Stomach (tissue), 8 donors: ENCODE measurements at regions not wholly inside any gene's neighbourhood (a gene's known extent, or its start where the extent isn't known, plus 50 kb on each side); places are given as distances from the start of the nearest gene placed in this dataset.

Experiments
- DNase-seq, 2 donors: peaks; one replicate each; pipeline versions ENCODE4 v3.0.0 to v3.0.0-alpha.2; 2013 to 2019
- H3K27ac ChIP-seq, 5 donors: fragments of 200-600 bp in 4 of 5; sonication (generic) in 4 of 5; one replicate each; pipeline ENCODE4 v1.5.1; 2013 to 2019; ENCODE audit warnings: mild to moderate bottlenecking in 1 of 5, moderate library complexity in 1 of 5
- H3K27me3 ChIP-seq, 3 donors: fragments of 200-600 bp; sonication (generic); one replicate each; pipeline ENCODE4 v1.5.1; 2017 to 2019; ENCODE audit warnings: mixed run types in 1 of 3
- H3K36me3 ChIP-seq, 4 donors: fragments of 200-600 bp; sonication (generic); 1 replicate in 3 of 4; 2 replicates in 1 of 4; pipeline ENCODE4 v1.5.1; 2016 to 2019
- H3K4me1 ChIP-seq, 4 donors: fragments of 200-600 bp; sonication (generic); one replicate each; pipeline ENCODE4 v1.5.1; 2016 to 2019
- H3K4me3 ChIP-seq, 4 donors: fragments of 200-600 bp; sonication (generic) in 3 of 4; one replicate each; pipeline ENCODE4 v1.5.1; 2016 to 2019; ENCODE audit warnings: mild to moderate bottlenecking in 1 of 4
- H3K9me3 ChIP-seq, 4 donors: fragments of 200-600 bp; sonication (generic); one replicate each; pipeline ENCODE4 v1.5.1; 2016 to 2019
- CTCF ChIP-seq, 7 experiments: fragments of 450-650 bp in 4 of 7; fragments of 200-600 bp in 3 of 7; sonication (generic) in 3 of 7; IDR thresholded peaks; one replicate each; pipeline ENCODE4 v1.5.1; 2016 to 2019; ENCODE audit warnings: antibody characterized with exemption in 7 of 7, control low read depth in 2 of 7, mild to moderate bottlenecking in 1 of 7
- EP300 ChIP-seq: sonication (generic); formaldehyde crosslinking; IDR thresholded peaks from one replicate; pipeline ENCODE4 v1.6.1; 2017; ENCODE audit warnings: antibody characterized with exemption
- POLR2A ChIP-seq, 4 donors: fragments of 450-650 bp; IDR thresholded peaks; one replicate each; pipeline ENCODE4 v1.6.1; 2016; ENCODE audit warnings: antibody characterized with exemption in 4 of 4, control low read depth in 2 of 4, mild to moderate bottlenecking in 1 of 4, moderate library complexity in 1 of 4
- POLR2AphosphoS5 ChIP-seq, 3 donors: sonication (generic); formaldehyde crosslinking; IDR thresholded peaks; one replicate each; pipeline ENCODE4 v1.6.1; 2016; ENCODE audit warnings: antibody characterized with exemption in 3 of 3
- WGBS, 5 donors: extraction: QIAGEN DNeasy Blood & Tissue Kit in 3 of 5; methylation state at CpG; one replicate each; pipeline versions ENCODE4 v1.1.5 to v1.1.7; 2013 to 2018; 5-methylcytosine and 5-hydroxymethylcytosine counted together
- intact Hi-C: fragments of 100-400 bp; cut with DNase I; formaldehyde crosslinking; loops from one replicate; pipeline ENCODE4 v1.15.1; 2023; ENCODE audit warnings: low total_unique reads
- donor health status: healthy with polysubstance abuse.
- donor health status: Bipolar disorder and iron deficiency.
- donor health status: healthy.

- 75 to 85% (median 78%) methylated on average over 1 of the region's 1 CpG for WGBS, 5 donors
- Histone ChIP-seq H3K36me3 (peaks cover 0 to 6% (median 0%) of the 10 kb centered on the region in 4 donors), H3K27ac (no peak overlapping the region), H3K4me1 (no peaks in the 10 kb centered on the region), H3K27me3 (no peaks in the 10 kb centered on the region), H3K9me3 (no peaks in the 10 kb centered on the region), H3K4me3 (no peak overlapping the region)
- no peak for DNase-seq
- TF ChIP-seq CTCF (IDR thresholded peaks at IDR 0.05) (no peak), POLR2A (IDR thresholded peaks at IDR 0.05) (no peak), POLR2AphosphoS5 (IDR thresholded peaks at IDR 0.05) (no peak), EP300 (no peak)
- intact Hi-C loops: no loop called here
Measured at GRCh38 chr3:113353678-113354077, 87.6 kb downstream of the CFAP44 start.

- DNase-seq: no peak
- intact Hi-C loops: no loop called here
- Histone ChIP-seq H3K36me3 (peaks cover 0 to 15% (median 5%) of the 10 kb centered on the region in 4 donors), H3K27me3 (no peaks in the 10 kb centered on the region), H3K27ac (no peak overlapping the region), H3K4me3 (no peak overlapping the region), H3K4me1 (no peaks in the 10 kb centered on the region), H3K9me3 (no peaks in the 10 kb centered on the region)
- TF ChIP-seq EP300: no peak
- 96 to 99% (median 97%) methylated on average over 8 to 9 of the region's 9 CpGs for WGBS, 5 donors
Measured at GRCh38 chr3:113340785-113341184, 100.5 kb downstream of the CFAP44 start.

- Histone ChIP-seq H3K36me3 (peaks cover 0 to 15% (median 5%) of the 10 kb centered on the region in 4 donors), H3K4me1 (no peaks in the 10 kb centered on the region), H3K9me3 (no peaks in the 10 kb centered on the region), H3K4me3 (no peak overlapping the region), H3K27ac (no peak overlapping the region), H3K27me3 (no peaks in the 10 kb centered on the region)
- no peak for TF ChIP-seq EP300
- no peak for TF ChIP-seq CTCF (IDR thresholded peaks at IDR 0.05)
- no peak for TF ChIP-seq POLR2AphosphoS5 (IDR thresholded peaks at IDR 0.05)
- no peak for TF ChIP-seq POLR2A (IDR thresholded peaks at IDR 0.05)
- no peak for DNase-seq
- intact Hi-C loops: no loop called here
- WGBS, 5 donors: 86 to 94% (median 92%) methylated on average over 9 of the region's 9 CpGs
Measured at GRCh38 chr3:113339616-113340244, 101.6 kb downstream of the CFAP44 start.
